GM19455 (cell line): ENCODE measurements at regions not wholly inside any gene's neighbourhood (a gene's known extent, or its start where the extent isn't known, plus 50 kb on each side); places are given as distances from the start of the nearest gene placed in this dataset.

ENCODE experiments used
- ATAC-seq: cut with Tn5 transposase; IDR thresholded peaks from one replicate; pipeline ENCODE4 v1.9.1; 2021; ENCODE audit not compliant: unreplicated experiment

- no peak for ATAC-seq
Measured at GRCh38 chr1:50358962-50359361, 64.3 kb downstream of the DMRTA2 start.

DNA sequence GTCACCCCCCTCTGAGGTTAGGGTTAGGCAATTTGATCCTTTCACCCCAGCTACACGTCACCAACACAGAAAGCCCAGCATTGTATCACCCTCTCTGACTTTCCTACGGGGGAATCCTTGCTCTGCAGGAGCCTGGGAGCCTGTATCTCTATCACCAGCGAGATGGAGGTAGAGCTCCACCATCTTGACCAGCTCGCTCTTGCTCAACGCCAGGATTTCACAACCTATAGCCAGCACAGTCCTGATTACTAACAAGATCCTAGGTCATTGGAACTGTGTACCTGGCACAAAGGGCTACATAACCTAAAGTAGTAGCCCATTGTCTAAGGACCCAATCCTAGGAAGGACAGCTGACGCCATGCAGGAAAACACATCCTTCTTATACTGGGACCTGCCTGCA, 66.1 kb downstream of the DMRTA2 start:
- no peak for ATAC-seq

GRCh38 chr1:50354813-50355212, 68.4 kb downstream of the DMRTA2 start:
- no peak for ATAC-seq

- no peak for ATAC-seq
Measured at GRCh38 chr1:50352428-50352827, 70.8 kb downstream of the DMRTA2 start.

DNA sequence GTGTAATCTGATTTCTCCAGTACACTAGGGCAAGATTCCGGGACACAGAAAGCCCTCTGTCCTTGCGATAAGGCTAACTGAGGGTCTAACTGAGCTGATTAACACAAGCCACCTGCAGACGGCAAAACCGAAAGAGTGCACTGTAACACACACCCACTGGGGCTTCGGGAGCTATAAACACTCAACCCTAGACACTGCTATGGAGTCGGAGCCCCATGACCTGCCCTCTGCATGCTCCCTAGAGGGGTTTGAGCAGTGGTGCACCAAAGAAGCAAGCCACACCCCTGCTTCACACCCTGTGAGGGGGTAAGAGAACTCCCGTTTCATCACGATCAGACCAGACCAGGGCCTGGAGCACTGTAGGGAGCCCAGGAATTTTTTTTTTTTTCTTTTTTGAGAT, 72.4 kb downstream of the DMRTA2 start:
- no peak for ATAC-seq

- ATAC-seq: no peak
Measured at GRCh38 chr1:50350421-50350820, 72.8 kb downstream of the DMRTA2 start.

GRCh38 chr1:50349242-50349565, 74.0 kb downstream of the DMRTA2 start:
- no peak for ATAC-seq

- ATAC-seq: peak; percentile 58
Measured at GRCh38 chr1:50348449-50349241, 74.6 kb downstream of the DMRTA2 start.

DNA sequence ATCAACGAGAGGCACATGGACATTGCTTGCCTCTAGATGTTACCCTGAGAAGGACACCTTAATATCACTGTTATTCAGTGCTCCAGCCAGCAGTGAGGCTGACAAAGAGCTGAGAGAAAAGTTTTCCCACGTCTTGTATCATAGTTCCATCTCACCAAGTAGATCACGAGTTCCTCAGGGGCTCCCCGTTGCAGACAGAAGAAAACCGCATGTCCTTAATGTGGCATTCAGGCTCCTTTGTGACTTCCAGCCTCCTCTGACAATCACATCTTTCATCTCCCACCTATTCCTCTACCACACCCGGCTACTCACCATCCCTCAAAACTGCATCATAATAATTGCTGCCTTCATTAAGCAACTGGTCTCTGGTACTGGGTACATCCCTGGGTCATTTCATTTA, 75.3 kb downstream of the DMRTA2 start:
- ATAC-seq: no peak

GRCh38 chr1:50346621-50347020, 76.6 kb downstream of the DMRTA2 start:
- ATAC-seq: no peak

DNA sequence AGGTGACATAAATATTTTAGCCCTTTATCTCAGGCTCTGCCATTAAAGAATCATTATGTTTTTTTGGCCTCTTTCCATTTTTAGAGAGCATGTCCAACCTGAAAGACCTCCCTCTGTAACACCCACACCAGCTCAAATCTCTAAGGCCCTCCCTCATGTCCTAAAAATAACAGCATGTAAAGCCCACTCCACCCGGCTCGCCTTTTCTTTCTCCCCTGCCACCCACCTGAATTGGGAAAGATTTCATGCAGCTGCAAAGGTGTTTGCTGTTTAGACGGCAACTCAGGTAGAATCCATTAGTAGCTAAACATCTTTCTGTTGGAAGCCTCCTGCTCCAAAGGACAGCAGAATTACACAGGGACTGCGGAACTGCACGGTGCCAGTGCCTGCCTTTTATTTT, 79.9 kb downstream of the DMRTA2 start:
- ATAC-seq: no peak

DNA sequence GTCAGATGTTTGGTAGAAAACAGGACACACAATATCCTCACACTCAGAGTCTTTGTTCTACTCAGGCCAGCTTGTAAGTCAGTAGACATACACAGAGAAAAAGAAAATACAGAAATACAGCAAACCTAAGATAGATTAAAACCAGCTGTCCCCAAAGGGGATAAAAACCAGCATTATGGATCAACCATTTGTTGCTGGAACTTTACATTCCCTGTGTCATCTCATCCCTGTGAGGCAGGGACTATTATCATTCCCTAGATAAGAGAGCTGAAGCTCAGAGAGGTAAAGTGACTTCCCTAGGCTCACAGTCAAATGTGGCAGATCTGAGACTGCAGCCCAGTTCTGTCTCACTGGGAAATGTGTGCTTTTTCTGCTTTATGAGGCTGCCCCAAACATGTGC, 80.7 kb downstream of the DMRTA2 start:
- ATAC-seq: no peak

DNA sequence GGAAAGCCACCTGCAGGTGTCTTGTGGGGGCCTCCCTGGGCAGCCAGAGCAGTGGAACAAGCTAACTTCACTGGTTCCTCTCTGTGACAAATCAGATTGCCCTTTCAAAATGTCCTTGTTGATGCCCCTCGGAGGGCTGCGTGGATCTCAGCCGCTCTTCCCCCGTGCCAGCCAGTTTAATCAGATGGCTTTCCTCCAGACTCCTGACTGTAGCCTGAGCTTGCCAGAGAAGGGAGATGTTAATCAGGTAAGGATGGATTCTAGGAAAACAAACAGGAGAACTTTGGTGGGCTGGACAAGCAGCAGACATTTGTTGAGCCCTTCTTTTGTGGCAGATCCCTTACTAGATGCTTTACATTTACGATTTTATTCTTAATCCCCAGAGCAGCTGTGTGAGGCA, 88.2 kb downstream of the DMRTA2 start:
- no peak for ATAC-seq

DNA sequence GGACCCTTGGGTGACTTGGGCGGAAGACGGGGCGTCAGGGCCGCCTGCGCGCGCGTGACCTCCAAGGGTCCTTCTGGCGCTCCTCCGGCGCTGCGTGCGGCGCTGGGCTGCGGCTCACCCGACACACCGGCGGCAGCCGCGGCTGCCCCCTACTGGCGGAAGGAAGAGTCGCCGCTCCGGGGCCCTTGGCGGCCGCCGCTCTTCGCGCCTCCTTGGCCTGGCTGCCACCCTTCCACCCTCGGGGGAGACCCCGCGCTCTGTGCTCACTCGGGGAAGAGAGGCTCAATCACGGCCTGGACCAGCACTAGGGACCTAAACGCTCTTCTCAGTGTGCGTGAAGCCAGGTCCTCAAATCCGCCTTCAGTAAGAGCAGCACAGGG, 89.7 kb downstream of the DMRTA2 start:
- peak; percentile 92 for ATAC-seq

- ATAC-seq: peak; percentile 71
Measured at GRCh38 chr1:50332941-50333594, 90.2 kb downstream of the DMRTA2 start.

DNA sequence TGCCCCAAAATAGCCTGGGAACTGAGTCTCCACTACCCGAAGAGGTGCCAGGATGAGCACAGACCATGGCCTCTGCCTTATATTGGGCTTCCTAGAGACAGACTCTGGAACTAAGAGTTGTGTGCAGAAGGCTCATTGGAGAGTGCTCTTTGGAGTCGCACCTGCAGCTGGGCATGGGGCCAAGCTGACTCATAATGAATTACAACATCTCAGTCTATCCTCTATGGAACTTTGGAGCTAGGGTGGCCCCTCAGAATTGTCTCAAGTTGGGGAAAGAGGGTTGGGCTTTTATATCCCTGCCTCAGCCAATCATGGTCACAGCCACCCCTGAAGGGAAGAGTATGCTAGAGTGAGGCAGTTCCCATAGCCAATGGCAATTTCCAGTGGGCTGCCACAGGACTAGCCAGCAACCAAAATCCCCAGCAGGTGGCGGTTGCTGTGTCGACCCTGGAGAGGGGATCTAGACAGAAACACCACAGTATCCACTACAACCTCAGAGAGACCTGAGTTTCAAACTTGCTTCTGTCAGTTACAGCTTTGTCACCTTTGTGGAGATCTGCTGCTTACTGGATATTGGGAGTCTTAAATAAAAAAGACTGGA, 93.8 kb downstream of the DMRTA2 start:
- ATAC-seq: no peak

GRCh38 chr1:50328552-50328951, 94.7 kb downstream of the DMRTA2 start:
- no peak for ATAC-seq

GRCh38 chr1:50326026-50326425, 97.2 kb downstream of the DMRTA2 start:
- ATAC-seq: no peak

- no peak for ATAC-seq
Measured at GRCh38 chr1:50322579-50322978, 100.7 kb downstream of the DMRTA2 start.

DNA sequence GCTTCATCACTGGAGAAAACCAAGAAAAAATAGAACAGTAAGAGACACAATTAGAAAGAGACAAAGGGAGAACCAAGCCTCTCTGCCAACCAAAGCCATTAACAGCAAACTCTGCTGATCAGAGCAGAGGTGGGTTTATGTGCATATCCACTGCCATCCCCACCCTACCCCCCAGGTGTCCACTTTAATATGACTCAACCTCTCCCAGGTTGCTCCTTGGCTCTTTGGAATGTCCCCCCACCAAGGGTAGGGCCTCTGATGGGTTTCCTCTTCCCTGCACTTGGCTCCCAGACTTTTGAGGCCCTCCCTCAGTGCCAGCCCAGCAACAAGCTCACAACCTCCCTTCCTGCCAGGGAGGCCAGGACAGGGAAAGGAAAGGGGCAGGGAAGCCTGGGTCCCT, 104.8 kb downstream of the DMRTA2 start:
- no peak for ATAC-seq

DNA sequence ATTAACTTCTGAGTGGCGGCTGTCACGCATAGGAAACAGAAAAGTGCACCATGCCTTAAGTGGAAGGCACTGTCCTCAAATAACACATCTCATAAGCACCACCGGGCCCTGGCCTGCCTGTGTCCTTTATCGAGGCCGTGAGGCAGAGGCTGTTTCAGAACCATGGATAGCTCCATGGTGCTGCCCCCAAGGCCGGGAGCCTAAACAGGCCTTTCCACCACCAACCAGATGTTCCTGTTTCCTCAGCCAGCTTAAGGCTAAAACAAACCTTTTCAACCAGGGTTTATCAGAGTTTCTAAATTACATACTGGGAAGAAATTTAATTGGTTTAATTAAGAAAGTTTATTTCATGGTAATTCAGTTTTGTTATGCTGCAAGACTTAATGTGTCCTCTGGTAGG, 114.4 kb downstream of the DMRTA2 start:
- ATAC-seq: no peak

DNA sequence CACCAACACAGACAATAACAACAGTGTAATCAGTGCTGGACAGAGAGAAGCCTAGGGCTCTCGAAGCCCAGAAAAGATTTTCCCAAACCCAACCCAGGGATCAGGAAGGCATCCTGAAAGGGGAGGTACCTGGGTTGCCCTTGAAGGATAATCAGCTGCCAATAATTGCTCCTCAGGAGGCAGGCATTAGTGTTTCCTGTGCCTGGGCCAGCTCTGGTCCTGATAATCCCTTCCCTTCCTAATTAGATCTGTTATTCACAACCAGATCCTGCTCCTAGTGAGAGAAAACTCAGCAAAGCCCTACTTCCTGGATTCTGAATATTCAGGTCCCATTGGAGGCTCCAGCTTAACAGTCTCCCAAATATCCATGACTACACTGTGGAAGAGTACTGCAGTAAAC, 117.4 kb downstream of the DMRTA2 start:
- ATAC-seq: no peak

DNA sequence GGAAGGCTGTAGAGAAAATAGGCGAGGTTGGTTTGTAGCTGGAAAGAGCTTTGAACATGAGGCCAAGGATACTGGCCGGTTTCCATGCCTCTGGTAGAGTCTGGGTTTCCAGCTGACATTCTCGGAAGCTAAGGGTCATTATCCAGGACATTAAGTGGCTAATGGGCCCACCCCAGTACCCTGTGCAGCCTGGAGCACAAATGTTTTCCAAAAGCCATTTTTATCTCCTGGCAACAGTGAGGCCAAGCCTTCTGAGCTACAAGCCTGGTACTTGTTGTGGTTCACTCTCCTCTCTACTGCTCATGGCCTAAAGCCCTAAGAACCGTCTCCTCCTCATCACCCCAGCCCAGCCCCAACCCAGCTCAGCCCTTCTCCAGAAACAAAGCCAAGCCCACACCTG, 122.9 kb downstream of the DMRTA2 start:
- no peak for ATAC-seq
